Uterus (tissue), 3 donors: ENCODE measurements at regions not wholly inside any gene's neighbourhood (a gene's known extent, or its start where the extent isn't known, plus 50 kb on each side); places are given as distances from the start of the nearest gene placed in this dataset.
A peak's percentile ranks its signal among the peaks of the same experiment; 100 is the strongest.

ENCODE experiments used
- DNase-seq, 2 donors: peaks; one replicate each; pipeline ENCODE4 v3.0.0-alpha.2; 2019 to 2020
- H3K27ac ChIP-seq, 2 donors: fragments of 200-600 bp; sonication (generic); 1 replicate in 1 of 2; 2 replicates in 1 of 2; pipeline ENCODE4 v1.5.1; 2016 to 2018
- H3K27me3 ChIP-seq, 2 donors: fragments of 200-600 bp; sonication (generic); one replicate each; pipeline ENCODE4 v1.5.1; 2018 to 2019; ENCODE audit warnings: control low read depth in 1 of 2
- H3K36me3 ChIP-seq, 2 donors: fragments of 200-600 bp; sonication (generic); one replicate each; pipeline ENCODE4 v1.5.1; 2019; ENCODE audit warnings: control low read depth in 1 of 2
- H3K4me1 ChIP-seq, 2 donors: fragments of 200-600 bp; sonication (generic); one replicate each; pipeline ENCODE4 v1.5.1; 2018 to 2019; ENCODE audit warnings: control low read depth in 1 of 2
- H3K4me3 ChIP-seq, 2 donors: fragments of 200-600 bp; sonication (generic); 1 replicate in 1 of 2; 2 replicates in 1 of 2; pipeline ENCODE4 v1.5.1; 2018 to 2019; ENCODE audit warnings: mild to moderate bottlenecking in 1 of 2
- H3K9me3 ChIP-seq, 2 donors: fragments of 200-600 bp; sonication (generic); one replicate each; pipeline ENCODE4 v1.5.1; 2019; ENCODE audit warnings: control low read depth in 1 of 2
- CTCF ChIP-seq, 4 experiments: fragments of 200-600 bp in 2 of 4; fragments of 450-650 bp in 2 of 4; sonication (generic) in 2 of 4; IDR thresholded peaks; one replicate each; pipeline ENCODE4 v1.5.1; 2016 to 2019; ENCODE audit warnings: antibody characterized with exemption in 4 of 4, mild to moderate bottlenecking in 2 of 4, moderate library complexity in 1 of 4
- POLR2A ChIP-seq, 2 donors: fragments of 450-650 bp; IDR thresholded peaks; one replicate each; pipeline ENCODE4 v1.6.1; 2016; ENCODE audit warnings: antibody characterized with exemption in 2 of 2, mild to moderate bottlenecking in 1 of 2, moderate library complexity in 1 of 2
- intact Hi-C: fragments of 100-400 bp; cut with DNase I; formaldehyde crosslinking; loops from one replicate; pipeline ENCODE4 v1.15.1; 2023; ENCODE audit warnings: low total_unique reads
- donor health status: DM: yes; HTN: yes; CAD: no.

DNA sequence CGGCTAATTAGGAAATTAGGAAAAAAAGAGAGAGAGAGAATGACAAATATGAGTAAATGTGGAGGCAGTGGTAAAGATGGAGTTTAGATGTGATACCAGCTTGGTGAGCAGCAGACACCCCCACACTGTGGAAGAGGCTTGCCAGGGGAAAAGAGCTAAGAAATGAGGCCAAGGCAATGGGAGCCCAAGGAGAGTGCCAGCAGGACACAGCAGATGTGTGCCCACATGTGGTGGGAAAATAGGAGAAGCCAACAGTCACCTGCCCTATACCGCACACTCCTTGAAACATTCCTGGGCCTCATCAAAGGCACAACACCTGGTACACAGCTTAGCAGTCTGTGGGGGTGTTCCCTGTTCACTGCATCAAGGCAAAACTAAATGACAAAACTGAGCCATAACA is 104.9 kb downstream of the FAM76B start:
- no peaks in the 10 kb centered on the region for H3K9me3 ChIP-seq
- intact Hi-C loops: no loop called here
- no peaks in the 10 kb centered on the region for H3K36me3 ChIP-seq
- no peak for TF ChIP-seq CTCF (IDR thresholded peaks at IDR 0.05)
- no peak for TF ChIP-seq POLR2A (IDR thresholded peaks at IDR 0.05)
- peaks cover 0 to 6% of the 10 kb centered on the region in 2 donors for H3K4me1 ChIP-seq
- H3K27me3 ChIP-seq: no peaks in the 10 kb centered on the region
- H3K27ac ChIP-seq: no peak overlapping the region
- DNase-seq: no peak
- no peak overlapping the region for H3K4me3 ChIP-seq

- Histone ChIP-seq H3K27me3 (no peaks in the 10 kb centered on the region), H3K36me3 (no peaks in the 10 kb centered on the region), H3K27ac (peak overlapping the region in 1 of 2 donors; percentile 83), H3K9me3 (no peaks in the 10 kb centered on the region), H3K4me3 (no peak overlapping the region), H3K4me1 (peaks cover 0 to 8% of the 10 kb centered on the region in 2 donors)
- TF ChIP-seq CTCF (IDR thresholded peaks at IDR 0.05) (no peak), POLR2A (IDR thresholded peaks at IDR 0.05) (no peak)
- intact Hi-C loops: no loop called here
- DNase-seq: no peak
Observed at GRCh38 chr11:95684170-95684569, 105.4 kb downstream of the FAM76B start.

- Histone ChIP-seq H3K9me3 (no peaks in the 10 kb centered on the region), H3K4me1 (peaks cover 0 to 8% of the 10 kb centered on the region in 2 donors), H3K27me3 (no peaks in the 10 kb centered on the region), H3K27ac (peak overlapping the region in 1 of 2 donors; percentile 83), H3K36me3 (no peaks in the 10 kb centered on the region), H3K4me3 (no peak overlapping the region)
- no peak for TF ChIP-seq CTCF (IDR thresholded peaks at IDR 0.05)
- peak in 1 of 2 donors; percentile 35 for TF ChIP-seq POLR2A (IDR thresholded peaks at IDR 0.05)
- intact Hi-C loops: no loop called here
- DNase-seq: peak in 1 of 2 donors; percentile 46
Observed at GRCh38 chr11:95682552-95682951, 107.0 kb downstream of the FAM76B start.

GRCh38 chr11:95680169-95680929 is 109.2 kb downstream of the FAM76B start:
- peaks cover 0 to 8% of the 10 kb centered on the region in 2 donors for H3K4me1 ChIP-seq
- intact Hi-C loops: no loop called here
- peak overlapping the region; percentile 32 to 83 for H3K27ac ChIP-seq
- H3K9me3 ChIP-seq: no peaks in the 10 kb centered on the region
- TF ChIP-seq CTCF (IDR thresholded peaks at IDR 0.05) (no peak), POLR2A (IDR thresholded peaks at IDR 0.05) (no peak)
- DNase-seq: no peak
- H3K27me3 ChIP-seq: no peaks in the 10 kb centered on the region
- no peaks in the 10 kb centered on the region for H3K36me3 ChIP-seq
- H3K4me3 ChIP-seq: no peak overlapping the region

- Histone ChIP-seq H3K27ac (no peak overlapping the region), H3K27me3 (no peaks in the 10 kb centered on the region)
- TF ChIP-seq POLR2A (IDR thresholded peaks at IDR 0.05) (no peak), CTCF (IDR thresholded peaks at IDR 0.05) (no peak)
Observed at GRCh38 chr11:95678988-95679387, 110.6 kb downstream of the FAM76B start.

More at GRCh38 chr11:95678988-95679387, 110.6 kb downstream of the FAM76B start:
- Histone ChIP-seq H3K4me3 (no peak overlapping the region), H3K4me1 (peaks cover 0 to 8% of the 10 kb centered on the region in 2 donors), H3K9me3 (no peaks in the 10 kb centered on the region), H3K36me3 (no peaks in the 10 kb centered on the region)
- no peak for DNase-seq
- intact Hi-C loops: no loop called here
